Osteoblast (primary cell): ENCODE measurements at regions not wholly inside any gene's neighbourhood (a gene's known extent, or its start where the extent isn't known, plus 50 kb on each side); places are given as distances from the start of the nearest gene placed in this dataset.

Experiments
- DNase-seq: peaks from one replicate; pipeline ENCODE4 v3.0.0; 2011; ENCODE audit warnings: low spot score, mixed read lengths; ENCODE audit not compliant: insufficient read length; ENCODE audit errors: missing footprints
- H2AFZ ChIP-seq: 2 replicates; pipeline ENCODE4 v1.6.0; 2011; ENCODE audit warnings: mild to moderate bottlenecking, low read length
- H3K27ac ChIP-seq: 2 replicates; pipeline ENCODE4 v1.5.1; 2011; ENCODE audit warnings: mild to moderate bottlenecking, low read depth, low read length, moderate library complexity
- H3K27me3 ChIP-seq: 2 replicates; pipeline ENCODE4 v1.6.0; 2012; ENCODE audit warnings: mild to moderate bottlenecking, control low read depth, inconsistent platforms, low read length, moderate library complexity; ENCODE audit not compliant: insufficient read depth
- H3K36me3 ChIP-seq: 2 replicates; pipeline ENCODE4 v1.5.1; 2011; ENCODE audit warnings: mild to moderate bottlenecking, low read length, control low read depth, moderate library complexity; ENCODE audit not compliant: insufficient read depth
- H3K4me1 ChIP-seq: 2 replicates; pipeline ENCODE4 v1.5.1; 2011; ENCODE audit warnings: mild to moderate bottlenecking, low read length, control low read depth, moderate library complexity; ENCODE audit not compliant: insufficient read depth
- H3K4me2 ChIP-seq: 2 replicates; pipeline ENCODE4 v1.6.0; 2011; ENCODE audit warnings: mild to moderate bottlenecking, low read length; ENCODE audit not compliant: insufficient read depth
- H3K4me3 ChIP-seq: fragments of 200-600 bp; sonication (generic); 3 replicates; pipeline ENCODE4 v1.5.1; 2012; ENCODE audit warnings: mild to moderate bottlenecking, low read length, inconsistent platforms; ENCODE audit not compliant: insufficient read depth
- H3K79me2 ChIP-seq: 2 replicates; pipeline ENCODE4 v1.6.0; 2012; ENCODE audit warnings: mild to moderate bottlenecking, low read length, control low read depth, inconsistent platforms; ENCODE audit not compliant: insufficient read depth
- H3K9me3 ChIP-seq: 2 replicates; pipeline ENCODE4 v1.5.1; 2011; ENCODE audit warnings: low read depth, low read length, control low read depth
- H4K20me1 ChIP-seq: 2 replicates; pipeline ENCODE4 v1.6.0; 2012; ENCODE audit warnings: mild to moderate bottlenecking, low read length, control low read depth; ENCODE audit not compliant: insufficient read depth
- TF ChIP-seq, protein P1 (sequence below): IDR thresholded peaks from 2 replicates; pipeline ENCODE4 v1.5.1; 2011; ENCODE audit warnings: mild to moderate bottlenecking, low read depth, low read length, moderate library complexity; ENCODE audit errors: extremely low read depth

- Histone ChIP-seq H2AFZ (peak overlapping the region; percentile 36), H4K20me1 (no peaks in the 10 kb centered on the region)
- peak; percentile 97 for DNase-seq
Observed at GRCh38 chr3:194269610-194270145, 81.5 kb downstream of the CPN2 start.

DNA sequence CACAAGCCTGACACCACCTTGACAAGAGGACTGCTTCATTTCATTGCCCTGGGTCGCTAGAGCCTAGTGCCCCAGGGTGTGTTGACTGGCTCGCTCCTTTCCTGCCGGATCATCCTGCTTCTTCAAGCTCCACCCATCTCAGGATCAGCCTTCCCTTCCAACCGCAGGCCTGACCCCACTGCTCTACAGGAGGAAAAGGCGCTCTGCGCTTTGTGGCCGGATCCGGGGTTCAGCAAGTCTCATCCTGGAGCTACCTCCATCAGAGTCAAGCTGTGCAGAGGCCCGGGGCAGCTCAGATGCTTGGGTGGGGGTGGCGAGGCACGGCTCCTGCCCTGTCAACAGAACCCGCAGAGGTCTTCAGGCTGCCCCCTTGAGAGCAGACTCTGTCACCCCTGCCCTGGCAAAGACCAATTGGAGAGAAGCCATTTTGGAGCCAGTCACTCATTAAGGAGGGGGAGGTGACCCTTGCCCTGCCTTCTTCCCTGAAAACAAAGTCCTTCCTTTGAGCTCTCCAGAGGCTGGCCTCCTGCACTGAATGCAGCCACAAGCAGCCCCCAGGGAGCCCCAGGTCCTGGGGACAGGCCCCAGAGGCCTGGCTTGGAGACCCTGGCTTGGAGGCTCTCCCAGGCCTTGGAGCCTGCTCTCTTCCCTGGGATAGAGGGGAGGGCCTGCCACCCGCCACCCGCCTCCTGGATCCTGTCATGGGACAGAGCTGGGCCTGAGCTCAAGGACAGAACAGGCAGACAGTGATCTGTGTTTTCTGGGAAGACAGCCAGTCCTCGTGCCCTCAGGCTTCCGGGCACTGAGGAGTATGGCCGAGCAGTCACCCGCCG lies 80.3 kb downstream of the CPN2 start:
- peak overlapping the region; percentile 78 for H2AFZ ChIP-seq
- no peaks in the 10 kb centered on the region for H3K79me2 ChIP-seq
- no peaks in the 10 kb centered on the region for H3K9me3 ChIP-seq
- H3K4me3 ChIP-seq: no peak overlapping the region
- peak overlapping the region; percentile 44 for H3K27ac ChIP-seq
- peaks cover 2% of the 10 kb centered on the region for H4K20me1 ChIP-seq
- no peaks in the 10 kb centered on the region for H3K36me3 ChIP-seq
- peak; percentile 94 for DNase-seq
- H3K27me3 ChIP-seq: no peaks in the 10 kb centered on the region
- peak overlapping the region; percentile 31 for H3K4me2 ChIP-seq
- H3K4me1 ChIP-seq: peaks cover 29% of the 10 kb centered on the region
- TF ChIP-seq, protein P1, sequence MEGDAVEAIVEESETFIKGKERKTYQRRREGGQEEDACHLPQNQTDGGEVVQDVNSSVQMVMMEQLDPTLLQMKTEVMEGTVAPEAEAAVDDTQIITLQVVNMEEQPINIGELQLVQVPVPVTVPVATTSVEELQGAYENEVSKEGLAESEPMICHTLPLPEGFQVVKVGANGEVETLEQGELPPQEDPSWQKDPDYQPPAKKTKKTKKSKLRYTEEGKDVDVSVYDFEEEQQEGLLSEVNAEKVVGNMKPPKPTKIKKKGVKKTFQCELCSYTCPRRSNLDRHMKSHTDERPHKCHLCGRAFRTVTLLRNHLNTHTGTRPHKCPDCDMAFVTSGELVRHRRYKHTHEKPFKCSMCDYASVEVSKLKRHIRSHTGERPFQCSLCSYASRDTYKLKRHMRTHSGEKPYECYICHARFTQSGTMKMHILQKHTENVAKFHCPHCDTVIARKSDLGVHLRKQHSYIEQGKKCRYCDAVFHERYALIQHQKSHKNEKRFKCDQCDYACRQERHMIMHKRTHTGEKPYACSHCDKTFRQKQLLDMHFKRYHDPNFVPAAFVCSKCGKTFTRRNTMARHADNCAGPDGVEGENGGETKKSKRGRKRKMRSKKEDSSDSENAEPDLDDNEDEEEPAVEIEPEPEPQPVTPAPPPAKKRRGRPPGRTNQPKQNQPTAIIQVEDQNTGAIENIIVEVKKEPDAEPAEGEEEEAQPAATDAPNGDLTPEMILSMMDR: no peak

More at GRCh38 chr3:194269610-194270145, 81.5 kb downstream of the CPN2 start:
- H3K4me3 ChIP-seq: no peak overlapping the region
- H3K36me3 ChIP-seq: no peaks in the 10 kb centered on the region
- H3K27ac ChIP-seq: no peak overlapping the region
- H3K9me3 ChIP-seq: no peaks in the 10 kb centered on the region
- no peaks in the 10 kb centered on the region for H3K27me3 ChIP-seq
- no peaks in the 10 kb centered on the region for H3K79me2 ChIP-seq
- peaks cover 28% of the 10 kb centered on the region for H3K4me1 ChIP-seq
- H3K4me2 ChIP-seq: peak overlapping the region; percentile 36
- TF ChIP-seq, protein P1: peak; percentile 45

DNA sequence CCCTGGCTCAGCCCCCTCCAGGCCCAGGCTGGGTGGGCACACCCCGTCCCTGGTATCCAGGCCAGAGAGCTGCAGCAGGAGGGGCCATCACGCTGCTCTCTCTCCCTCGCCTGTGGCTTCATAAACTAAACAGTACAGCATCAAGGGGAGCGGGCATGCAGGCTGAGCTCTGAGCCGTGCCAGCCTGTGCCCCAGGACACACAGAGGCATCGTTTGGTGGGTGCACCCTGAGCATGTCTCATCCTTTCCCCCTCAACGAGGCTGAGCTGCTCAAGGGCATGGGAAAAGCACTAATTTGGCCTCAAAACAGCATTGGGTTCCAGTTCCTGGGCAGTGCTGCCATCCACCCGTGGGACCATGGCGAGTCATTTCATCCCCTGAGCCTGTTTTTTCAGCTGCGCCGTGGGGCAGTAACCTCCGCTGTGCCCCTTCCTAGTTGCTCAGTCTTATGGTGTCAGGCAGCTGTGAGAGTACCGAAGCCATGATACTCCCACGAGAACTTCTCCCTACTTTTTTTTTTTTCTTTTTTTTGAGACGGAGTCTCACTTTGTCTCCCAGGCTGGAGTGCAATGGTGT lies 79.6 kb downstream of the CPN2 start:
- no peak overlapping the region for H3K4me3 ChIP-seq
- H2AFZ ChIP-seq: peak overlapping the region; percentile 78
- peak overlapping the region; percentile 44 for H3K27ac ChIP-seq
- H3K36me3 ChIP-seq: no peaks in the 10 kb centered on the region
- H3K4me2 ChIP-seq: no peak overlapping the region
- DNase-seq: peak; percentile 96
- no peaks in the 10 kb centered on the region for H3K9me3 ChIP-seq
- TF ChIP-seq, protein P1: no peak
- H3K4me1 ChIP-seq: peaks cover 31% of the 10 kb centered on the region
- no peaks in the 10 kb centered on the region for H3K79me2 ChIP-seq
- H3K27me3 ChIP-seq: no peaks in the 10 kb centered on the region
- H4K20me1 ChIP-seq: peaks cover 2% of the 10 kb centered on the region

GRCh38 chr3:194272221-194272620 lies 78.9 kb downstream of the CPN2 start:
- peaks cover 2% of the 10 kb centered on the region for H4K20me1 ChIP-seq
- H3K4me2 ChIP-seq: no peak overlapping the region
- H3K36me3 ChIP-seq: no peaks in the 10 kb centered on the region
- H3K9me3 ChIP-seq: no peaks in the 10 kb centered on the region
- H3K4me3 ChIP-seq: no peak overlapping the region
- TF ChIP-seq, protein P1: no peak
- H3K79me2 ChIP-seq: no peaks in the 10 kb centered on the region
- H3K27me3 ChIP-seq: no peaks in the 10 kb centered on the region
- H3K27ac ChIP-seq: no peak overlapping the region
- H3K4me1 ChIP-seq: peaks cover 37% of the 10 kb centered on the region
- no peak overlapping the region for H2AFZ ChIP-seq
- peak; percentile 71 for DNase-seq
